ENCODE measurements at regions not wholly inside any gene's neighbourhood (a gene's known extent, or its start where the extent isn't known, plus 50 kb on each side); places are given as distances from the start of the nearest gene placed in this dataset.
"Not testable (repeated sequence)": the region's sequence is repeated elsewhere in the genome, so short reads cannot be mapped to it uniquely, and the experiment has no call there.

GRCh38 chr2:209138079-209138478 lies 285.8 kb upstream of the MAP2 start:
- TF ChIP-seq, protein P1, sequence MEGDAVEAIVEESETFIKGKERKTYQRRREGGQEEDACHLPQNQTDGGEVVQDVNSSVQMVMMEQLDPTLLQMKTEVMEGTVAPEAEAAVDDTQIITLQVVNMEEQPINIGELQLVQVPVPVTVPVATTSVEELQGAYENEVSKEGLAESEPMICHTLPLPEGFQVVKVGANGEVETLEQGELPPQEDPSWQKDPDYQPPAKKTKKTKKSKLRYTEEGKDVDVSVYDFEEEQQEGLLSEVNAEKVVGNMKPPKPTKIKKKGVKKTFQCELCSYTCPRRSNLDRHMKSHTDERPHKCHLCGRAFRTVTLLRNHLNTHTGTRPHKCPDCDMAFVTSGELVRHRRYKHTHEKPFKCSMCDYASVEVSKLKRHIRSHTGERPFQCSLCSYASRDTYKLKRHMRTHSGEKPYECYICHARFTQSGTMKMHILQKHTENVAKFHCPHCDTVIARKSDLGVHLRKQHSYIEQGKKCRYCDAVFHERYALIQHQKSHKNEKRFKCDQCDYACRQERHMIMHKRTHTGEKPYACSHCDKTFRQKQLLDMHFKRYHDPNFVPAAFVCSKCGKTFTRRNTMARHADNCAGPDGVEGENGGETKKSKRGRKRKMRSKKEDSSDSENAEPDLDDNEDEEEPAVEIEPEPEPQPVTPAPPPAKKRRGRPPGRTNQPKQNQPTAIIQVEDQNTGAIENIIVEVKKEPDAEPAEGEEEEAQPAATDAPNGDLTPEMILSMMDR (IDR thresholded peaks at IDR 0.05; ENCODE audit: low read depth, low read length): no peak
- H3K4me3 ChIP-seq (ENCODE audit: low read depth, low read length): no peak overlapping the region

DNA sequence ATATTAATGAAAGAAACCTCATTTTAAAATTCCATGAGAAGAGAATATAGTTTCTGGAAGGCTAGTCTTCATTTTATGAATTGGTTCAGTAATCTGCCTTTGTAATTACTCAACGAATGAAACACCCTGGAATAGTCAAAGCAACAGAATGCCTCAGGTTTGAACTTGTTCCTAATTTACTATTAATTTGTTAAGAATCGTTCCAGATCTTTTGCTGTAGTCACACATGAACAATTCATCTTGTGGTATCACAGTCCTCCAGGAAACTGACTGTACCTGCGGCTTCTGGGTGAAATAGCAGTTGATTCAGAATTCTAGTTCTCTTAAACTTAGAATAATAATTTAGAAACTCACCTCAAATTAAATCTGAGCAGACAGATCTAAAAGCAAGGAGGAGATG lies 282.7 kb upstream of the MAP2 start:
- no peak overlapping the region for H3K4me3 ChIP-seq (ENCODE audit: low read depth, low read length)
- TF ChIP-seq, protein P1 (IDR thresholded peaks at IDR 0.05; ENCODE audit: low read depth, low read length): no peak

DNA sequence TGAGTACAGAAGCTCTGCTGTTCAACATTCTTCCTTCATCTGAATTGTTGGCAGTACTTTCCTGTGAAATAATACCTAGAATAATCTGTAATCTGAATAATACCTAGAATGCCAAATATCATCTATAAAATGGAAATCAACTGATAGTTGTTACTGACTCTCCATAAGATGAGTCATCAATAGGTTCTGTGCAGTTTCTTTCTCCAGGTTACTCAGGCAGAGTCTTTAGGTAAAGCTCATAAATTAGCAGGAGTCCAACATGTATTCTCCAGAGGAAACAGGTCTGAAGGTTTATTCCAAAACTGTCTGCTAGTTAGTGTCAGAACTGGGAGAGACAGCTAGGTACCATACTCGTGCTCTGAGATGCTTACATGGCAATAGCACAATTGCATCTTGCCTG lies 282.0 kb upstream of the MAP2 start:
- TF ChIP-seq, protein P1 (IDR thresholded peaks at IDR 0.05; ENCODE audit: low read depth, low read length): no peak
- H3K4me3 ChIP-seq (ENCODE audit: low read depth, low read length): no peak overlapping the region

DNA sequence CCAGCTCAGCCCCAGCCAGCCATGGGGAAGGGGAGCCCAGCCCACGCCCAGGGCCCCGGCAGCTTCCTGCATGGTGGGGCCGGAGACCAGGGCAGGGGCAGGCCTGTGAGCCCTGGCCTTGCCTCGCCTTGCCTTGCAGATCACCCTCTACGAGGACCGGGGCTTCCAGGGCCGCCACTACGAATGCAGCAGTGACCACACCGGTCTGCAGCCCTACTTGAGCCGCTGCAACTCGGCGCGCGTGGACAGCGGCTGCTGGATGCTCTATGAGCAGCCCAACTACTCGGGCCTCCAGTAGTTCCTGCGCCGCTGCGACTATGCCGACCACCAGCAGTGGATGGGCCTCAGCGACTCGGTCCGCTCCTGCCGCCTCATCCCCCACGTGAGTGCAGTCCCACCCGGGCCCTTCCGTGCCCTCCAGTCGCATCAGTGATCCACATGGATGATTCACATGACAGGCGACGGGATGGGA lies 278.6 kb upstream of the MAP2 start:
- H3K4me3 ChIP-seq (ENCODE audit: low read depth, low read length): not testable (repeated sequence)

GRCh38 chr2:209145941-209146681 lies 277.7 kb upstream of the MAP2 start:
- H3K4me3 ChIP-seq (ENCODE audit: low read depth, low read length): no peak overlapping the region
- TF ChIP-seq, protein P1 (IDR thresholded peaks at IDR 0.05; ENCODE audit: low read depth, low read length): no peak

DNA sequence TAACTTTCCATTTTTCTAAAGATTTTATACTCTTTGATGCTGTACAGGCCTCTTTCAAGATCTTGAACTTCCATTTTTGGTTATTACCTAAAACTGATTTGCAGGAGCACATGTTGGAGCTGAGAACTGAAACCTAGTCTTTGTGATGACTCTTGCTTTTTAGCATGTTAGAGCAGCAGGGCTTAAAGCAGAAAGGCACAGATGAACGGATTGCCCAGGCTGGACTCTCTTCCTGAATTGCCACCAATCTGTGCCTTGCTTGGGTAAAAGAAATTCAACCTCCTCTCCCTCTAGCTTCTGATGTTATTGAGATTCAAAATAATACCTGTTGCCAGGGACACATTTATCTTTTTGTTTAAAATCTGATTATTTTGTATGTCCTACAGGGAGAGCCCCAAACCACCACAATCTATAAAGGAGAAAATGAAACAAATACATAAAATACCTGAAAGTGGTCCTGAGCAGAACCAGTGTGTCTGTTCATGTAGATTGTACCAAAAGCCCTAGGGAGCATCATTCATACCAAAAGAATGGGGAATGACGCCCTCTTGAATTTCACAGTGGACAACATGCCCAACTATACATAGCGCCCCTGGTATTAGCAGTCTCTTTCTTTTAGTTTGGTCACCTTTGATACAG lies 277.0 kb upstream of the MAP2 start:
- TF ChIP-seq, protein P1 (IDR thresholded peaks at IDR 0.05; ENCODE audit: low read depth, low read length): no peak

DNA sequence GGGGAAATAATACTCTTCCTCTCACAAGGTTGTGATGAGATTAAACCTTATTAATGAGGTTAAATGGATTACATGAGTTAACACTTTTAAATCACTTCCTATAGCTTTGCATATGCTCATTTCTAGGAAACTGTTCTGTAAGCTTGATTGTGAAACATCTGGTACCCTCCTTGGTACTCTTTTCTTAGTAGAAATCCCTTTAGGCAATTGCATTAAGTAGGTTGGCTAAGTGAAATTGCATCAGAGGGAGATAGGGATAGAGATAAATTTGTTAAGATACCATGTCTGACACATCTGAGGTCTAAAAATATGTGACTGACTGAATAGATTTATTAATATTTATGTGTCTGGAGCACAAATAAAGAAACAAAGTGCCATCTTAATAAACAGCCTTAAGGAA lies 275.9 kb upstream of the MAP2 start:
- TF ChIP-seq, protein P1 (IDR thresholded peaks at IDR 0.05; ENCODE audit: low read depth, low read length): no peak
- H3K4me3 ChIP-seq (ENCODE audit: low read depth, low read length): no peak overlapping the region

More for the DNA sequence above, 277.0 kb upstream of the MAP2 start:
- no peak overlapping the region for H3K4me3 ChIP-seq (ENCODE audit: low read depth, low read length)

Data from WI38 (cell line).